GM21786 (cell line): ENCODE measurements at regions not wholly inside any gene's neighbourhood (a gene's known extent, or its start where the extent isn't known, plus 50 kb on each side); places are given as distances from the start of the nearest gene placed in this dataset.
"Not testable (repeated sequence)": the region's sequence is repeated elsewhere in the genome, so short reads cannot be mapped to it uniquely, and the experiment has no call there.

ENCODE experiments used
- ATAC-seq: cut with Tn5 transposase; IDR thresholded peaks from one replicate; pipeline ENCODE4 v1.9.1; 2021; ENCODE audit not compliant: unreplicated experiment

GRCh38 chr2:192675681-192676080 is 480.9 kb upstream of the TMEFF2 start:
- ATAC-seq, result no peak

- ATAC-seq, result no peak
Observed at GRCh38 chr2:192669505-192670091, 474.9 kb upstream of the TMEFF2 start.

GRCh38 chr2:192660555-192660954 is 465.8 kb upstream of the TMEFF2 start:
- not testable (repeated sequence) for ATAC-seq

- no peak for ATAC-seq
Observed at GRCh38 chr2:192657362-192657761, 462.6 kb upstream of the TMEFF2 start.

GRCh38 chr2:192655916-192656315 is 461.2 kb upstream of the TMEFF2 start:
- no peak for ATAC-seq

- ATAC-seq, result no peak
Observed at GRCh38 chr2:192645811-192646598, 451.3 kb upstream of the TMEFF2 start.

- ATAC-seq, result no peak
Observed at GRCh38 chr2:192634557-192634956, 439.8 kb upstream of the TMEFF2 start.

GRCh38 chr2:192628017-192628416 is 433.3 kb upstream of the TMEFF2 start:
- no peak for ATAC-seq

GRCh38 chr2:192615105-192615504 is 420.4 kb upstream of the TMEFF2 start:
- ATAC-seq, result no peak

- ATAC-seq, result no peak
Observed at GRCh38 chr2:192604295-192604694, 409.6 kb upstream of the TMEFF2 start.

- not testable (repeated sequence) for ATAC-seq
Observed at GRCh38 chr2:192598649-192599048, 403.9 kb upstream of the TMEFF2 start.

GRCh38 chr2:192593561-192593960 is 398.8 kb upstream of the TMEFF2 start:
- ATAC-seq, result no peak

GRCh38 chr2:192591617-192592016 is 396.9 kb upstream of the TMEFF2 start:
- no peak for ATAC-seq

- no peak for ATAC-seq
Observed at GRCh38 chr2:192585418-192585817, 390.7 kb upstream of the TMEFF2 start.

- ATAC-seq, result no peak
Observed at GRCh38 chr2:192584976-192585375, 390.2 kb upstream of the TMEFF2 start.

GRCh38 chr2:192579965-192580700 is 385.4 kb upstream of the TMEFF2 start:
- no peak for ATAC-seq

GRCh38 chr2:192578780-192579179 is 384.0 kb upstream of the TMEFF2 start:
- ATAC-seq, result no peak

- ATAC-seq, result no peak
Observed at GRCh38 chr2:192577706-192578105, 383.0 kb upstream of the TMEFF2 start.

GRCh38 chr2:192574552-192574951 is 379.8 kb upstream of the TMEFF2 start:
- ATAC-seq, result no peak

GRCh38 chr2:192571636-192572035 is 376.9 kb upstream of the TMEFF2 start:
- ATAC-seq, result no peak

- ATAC-seq, result no peak
Observed at GRCh38 chr2:192570788-192571187, 376.1 kb upstream of the TMEFF2 start.

- ATAC-seq, result no peak
Observed at GRCh38 chr2:192566863-192567262, 372.1 kb upstream of the TMEFF2 start.
